ACC112 (cell line): ENCODE measurements at regions not wholly inside any gene's neighbourhood (a gene's known extent, or its start where the extent isn't known, plus 50 kb on each side); places are given as distances from the start of the nearest gene placed in this dataset.

ENCODE experiments used
- H2AFZ ChIP-seq: fragments of 200-600 bp; sonication (generic); one replicate; pipeline ENCODE4 v1.6.0; 2017; ENCODE audit warnings: antibody characterized with exemption, low read length; ENCODE audit not compliant: unreplicated experiment
- H3K27ac ChIP-seq: fragments of 200-600 bp; sonication (generic); 2 replicates; pipeline ENCODE4 v1.5.1; 2014; ENCODE audit warnings: low read depth, mild to moderate bottlenecking, antibody characterized with exemption, low read length, moderate library complexity
- H3K27me3 ChIP-seq: fragments of 200-600 bp; sonication (generic); 2 replicates; pipeline ENCODE4 v1.6.1; 2014; ENCODE audit warnings: mild to moderate bottlenecking, antibody characterized with exemption, low read length, moderate library complexity, mixed read lengths; ENCODE audit not compliant: insufficient read depth
- H3K36me3 ChIP-seq: fragments of 200-600 bp; sonication (generic); 2 replicates; pipeline ENCODE4 v1.6.1; 2016; ENCODE audit warnings: mild to moderate bottlenecking, antibody characterized with exemption, low read length, moderate library complexity, mixed read lengths; ENCODE audit not compliant: insufficient read depth
- H3K4me1 ChIP-seq: fragments of 200-600 bp; sonication (generic); one replicate; pipeline ENCODE4 v1.6.1; 2016; ENCODE audit warnings: low read length, mixed read lengths; ENCODE audit not compliant: insufficient read depth, unreplicated experiment, control insufficient read depth
- H3K4me3 ChIP-seq: fragments of 200-600 bp; sonication (generic); 2 replicates; pipeline ENCODE4 v1.5.1; 2014; ENCODE audit warnings: mild to moderate bottlenecking, low read depth, low read length
- H3K79me2 ChIP-seq: fragments of 200-600 bp; sonication (generic); one replicate; pipeline ENCODE4 v1.6.0; 2016; ENCODE audit warnings: low read length; ENCODE audit not compliant: control insufficient read depth, unreplicated experiment, insufficient read depth

- Histone ChIP-seq H3K36me3 (no peaks in the 10 kb centered on the region), H2AFZ (no peak overlapping the region), H3K27me3 (no peaks in the 10 kb centered on the region), H3K27ac (no peak overlapping the region), H3K4me1 (no peaks in the 10 kb centered on the region), H3K79me2 (no peaks in the 10 kb centered on the region), H3K4me3 (no peak overlapping the region)
These were observed 454.7 kb upstream of the SLC39A10 start for GRCh38 chr2:195202163-195202845.

- no peaks in the 10 kb centered on the region for H3K4me1 ChIP-seq
- H3K27ac ChIP-seq, result no peak overlapping the region
- no peaks in the 10 kb centered on the region for H3K27me3 ChIP-seq
- H3K36me3 ChIP-seq, result no peaks in the 10 kb centered on the region
- no peak overlapping the region for H3K4me3 ChIP-seq
- H2AFZ ChIP-seq, result no peak overlapping the region
- no peaks in the 10 kb centered on the region for H3K79me2 ChIP-seq
These were observed 457.2 kb upstream of the SLC39A10 start for GRCh38 chr2:195199864-195200263.

- no peaks in the 10 kb centered on the region for H3K4me1 ChIP-seq
- H3K4me3 ChIP-seq, result no peak overlapping the region
- H3K36me3 ChIP-seq, result no peaks in the 10 kb centered on the region
- no peaks in the 10 kb centered on the region for H3K27me3 ChIP-seq
- H3K27ac ChIP-seq, result no peak overlapping the region
- H2AFZ ChIP-seq, result no peak overlapping the region
- H3K79me2 ChIP-seq, result no peaks in the 10 kb centered on the region
These were observed 475.8 kb upstream of the SLC39A10 start for GRCh38 chr2:195181059-195181705.

GRCh38 chr2:195168369-195168768 lies 488.7 kb upstream of the SLC39A10 start:
- no peak overlapping the region for H2AFZ ChIP-seq
- no peak overlapping the region for H3K27ac ChIP-seq
- no peaks in the 10 kb centered on the region for H3K4me1 ChIP-seq
- H3K4me3 ChIP-seq, result no peak overlapping the region
- no peaks in the 10 kb centered on the region for H3K27me3 ChIP-seq
- no peaks in the 10 kb centered on the region for H3K79me2 ChIP-seq
- H3K36me3 ChIP-seq, result no peaks in the 10 kb centered on the region

- Histone ChIP-seq H3K79me2 (no peaks in the 10 kb centered on the region), H3K27me3 (no peaks in the 10 kb centered on the region), H2AFZ (no peak overlapping the region), H3K27ac (no peak overlapping the region), H3K4me1 (no peaks in the 10 kb centered on the region), H3K36me3 (no peaks in the 10 kb centered on the region), H3K4me3 (no peak overlapping the region)
These were observed 492.1 kb upstream of the SLC39A10 start for GRCh38 chr2:195164930-195165329.

GRCh38 chr2:195162918-195163317 lies 494.1 kb upstream of the SLC39A10 start:
- H3K4me1 ChIP-seq, result no peaks in the 10 kb centered on the region
- no peak overlapping the region for H3K27ac ChIP-seq
- no peaks in the 10 kb centered on the region for H3K36me3 ChIP-seq
- no peak overlapping the region for H2AFZ ChIP-seq
- no peaks in the 10 kb centered on the region for H3K27me3 ChIP-seq
- no peaks in the 10 kb centered on the region for H3K79me2 ChIP-seq
- no peak overlapping the region for H3K4me3 ChIP-seq

- Histone ChIP-seq H3K79me2 (no peaks in the 10 kb centered on the region), H3K27me3 (no peaks in the 10 kb centered on the region), H3K27ac (no peak overlapping the region), H3K4me1 (no peaks in the 10 kb centered on the region), H2AFZ (no peak overlapping the region), H3K4me3 (no peak overlapping the region), H3K36me3 (no peaks in the 10 kb centered on the region)
These were observed 494.8 kb upstream of the SLC39A10 start for GRCh38 chr2:195162194-195162593.

- Histone ChIP-seq H3K27ac (no peak overlapping the region), H3K4me3 (no peak overlapping the region)
These were observed 496.1 kb upstream of the SLC39A10 start for GRCh38 chr2:195160963-195161362.

GRCh38 chr2:195151711-195152110 lies 505.3 kb upstream of the SLC39A10 start:
- Histone ChIP-seq H3K36me3 (no peaks in the 10 kb centered on the region), H3K4me1 (no peaks in the 10 kb centered on the region), H2AFZ (no peak overlapping the region), H3K27me3 (no peaks in the 10 kb centered on the region), H3K27ac (no peak overlapping the region), H3K79me2 (no peaks in the 10 kb centered on the region), H3K4me3 (no peak overlapping the region)

More at GRCh38 chr2:195160963-195161362, 496.1 kb upstream of the SLC39A10 start:
- Histone ChIP-seq H3K4me1 (no peaks in the 10 kb centered on the region), H3K27me3 (no peaks in the 10 kb centered on the region), H3K36me3 (no peaks in the 10 kb centered on the region), H2AFZ (no peak overlapping the region), H3K79me2 (no peaks in the 10 kb centered on the region)

- Histone ChIP-seq H3K4me3 (no peak overlapping the region), H3K27ac (no peak overlapping the region), H2AFZ (no peak overlapping the region), H3K27me3 (no peaks in the 10 kb centered on the region), H3K36me3 (no peaks in the 10 kb centered on the region), H3K79me2 (no peaks in the 10 kb centered on the region), H3K4me1 (no peaks in the 10 kb centered on the region)
These were observed 506.2 kb upstream of the SLC39A10 start for GRCh38 chr2:195150819-195151218.

- H3K4me3 ChIP-seq, result no peak overlapping the region
- H2AFZ ChIP-seq, result no peak overlapping the region
- no peaks in the 10 kb centered on the region for H3K36me3 ChIP-seq
- H3K79me2 ChIP-seq, result no peaks in the 10 kb centered on the region
- H3K27ac ChIP-seq, result no peak overlapping the region
- H3K27me3 ChIP-seq, result no peaks in the 10 kb centered on the region
- H3K4me1 ChIP-seq, result no peaks in the 10 kb centered on the region
These were observed 509.0 kb upstream of the SLC39A10 start for GRCh38 chr2:195148004-195148403.
